ENCODE measurements at regions not wholly inside any gene's neighbourhood (a gene's known extent, or its start where the extent isn't known, plus 50 kb on each side); places are given as distances from the start of the nearest gene placed in this dataset.

DNA sequence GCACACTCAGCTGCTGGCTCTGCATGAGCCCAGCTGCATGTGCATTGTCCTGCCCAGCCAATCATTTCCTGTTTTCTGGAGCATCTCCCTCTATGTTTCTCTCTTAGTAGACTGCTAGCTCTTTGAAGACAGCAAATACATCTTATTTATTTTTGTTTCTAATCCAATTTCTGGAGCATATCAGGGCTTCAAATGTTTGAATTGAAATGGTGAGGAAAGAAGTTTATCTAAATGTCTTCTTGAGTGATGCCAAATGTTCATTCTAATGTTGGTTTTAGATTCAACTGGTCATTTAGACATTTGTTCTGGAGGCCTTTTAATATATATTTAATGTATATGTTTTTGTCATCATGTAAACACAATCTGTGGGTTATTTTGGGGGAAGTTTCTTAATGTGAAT lies 141.9 kb downstream of the DNAJB9 start:
- no peak for ATAC-seq

DNA sequence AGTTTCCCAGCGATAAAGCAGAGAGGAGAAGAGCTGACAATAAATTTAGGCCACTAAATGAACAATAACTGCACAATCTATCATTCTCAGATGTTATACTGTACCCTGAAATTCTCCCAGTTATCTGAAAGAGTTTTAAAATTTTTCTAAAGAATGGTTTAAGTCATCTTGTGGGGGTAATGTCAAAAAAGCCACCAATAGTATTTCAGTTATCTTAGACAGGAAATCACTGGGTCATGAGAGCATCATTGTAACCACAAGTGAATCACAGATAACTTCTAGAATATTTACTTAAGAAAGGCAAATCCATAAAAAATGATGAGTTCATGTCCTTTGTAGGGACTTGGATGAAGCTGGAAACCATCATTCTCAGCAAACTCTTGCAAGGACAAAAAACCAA lies 147.1 kb downstream of the DNAJB9 start:
- ATAC-seq: no peak

GRCh38 chr7:108717781-108718180 lies 148.1 kb downstream of the DNAJB9 start:
- no peak for ATAC-seq

DNA sequence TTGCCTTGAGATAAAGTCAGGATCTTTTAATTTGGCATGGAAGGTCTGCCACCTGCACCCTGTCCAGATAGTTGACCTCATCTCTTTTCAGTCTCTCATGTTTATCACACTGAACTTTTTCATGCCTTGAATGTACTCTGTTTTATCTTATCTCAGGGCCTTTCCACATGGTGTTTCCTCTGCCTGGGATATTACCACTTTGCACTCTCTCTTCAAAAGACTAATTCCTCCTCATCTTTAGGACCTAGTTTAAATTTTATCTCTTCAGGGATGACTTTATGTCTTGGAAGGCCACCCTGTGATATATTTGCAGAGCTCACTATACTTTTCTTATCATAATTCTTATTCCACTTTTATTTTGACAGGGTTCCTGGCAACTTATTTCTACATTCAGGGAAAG lies 150.0 kb downstream of the DNAJB9 start:
- ATAC-seq: no peak

DNA sequence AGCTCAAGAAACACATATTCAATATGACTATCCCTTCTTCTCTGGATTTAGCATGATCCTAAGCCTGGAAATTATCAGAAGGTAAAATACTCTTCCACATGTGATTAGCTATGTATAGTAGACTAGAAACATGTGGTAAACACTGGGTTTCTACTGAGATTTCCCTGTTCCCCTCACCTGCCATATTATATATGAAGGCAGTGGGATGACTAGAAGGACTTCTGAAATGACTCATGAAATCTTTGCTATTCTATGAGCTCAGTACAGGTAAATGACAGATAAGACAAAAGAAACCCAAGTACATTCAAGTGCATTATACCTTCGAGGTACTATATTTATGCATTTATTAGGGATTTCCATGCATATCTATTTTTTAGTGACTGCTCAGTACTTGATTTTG lies 152.9 kb downstream of the DNAJB9 start:
- no peak for ATAC-seq

DNA sequence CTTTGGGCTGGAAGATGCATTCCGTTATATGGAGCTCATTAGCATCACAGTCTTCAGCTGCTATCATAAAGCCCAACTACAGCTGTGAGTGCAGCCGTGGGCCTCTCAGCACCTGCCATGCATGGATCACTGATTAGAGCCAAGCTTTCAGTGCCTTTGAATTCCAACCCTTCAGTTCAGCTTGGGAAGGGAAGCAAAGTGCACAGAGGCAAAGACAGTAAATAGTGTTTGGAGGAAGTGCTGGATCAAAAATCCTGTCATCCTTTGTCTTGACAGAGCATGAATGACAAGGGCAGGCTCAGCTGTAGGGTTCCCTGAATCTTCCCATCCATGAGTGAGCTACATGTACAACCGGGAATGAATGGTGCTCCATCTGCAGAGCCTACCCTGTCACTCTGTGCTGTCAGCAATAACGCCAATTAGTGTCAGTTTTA lies 153.7 kb downstream of the DNAJB9 start:
- no peak for ATAC-seq

- no peak for ATAC-seq
Observed at GRCh38 chr7:108724251-108725100, 154.8 kb downstream of the DNAJB9 start.

GRCh38 chr7:108735814-108736213 lies 166.1 kb downstream of the DNAJB9 start:
- no peak for ATAC-seq

- ATAC-seq: no peak
Observed at GRCh38 chr7:108736221-108736891, 166.7 kb downstream of the DNAJB9 start.

- no peak for ATAC-seq
Observed at GRCh38 chr7:108770981-108771745, 201.5 kb downstream of the DNAJB9 start.

- no peak for ATAC-seq
Observed at GRCh38 chr7:108771853-108772252, 202.2 kb downstream of the DNAJB9 start.

GRCh38 chr7:108777966-108778365 lies 208.3 kb downstream of the DNAJB9 start:
- ATAC-seq: no peak

GRCh38 chr7:108789451-108789850 lies 219.8 kb downstream of the DNAJB9 start:
- ATAC-seq: no peak

- ATAC-seq: no peak
Observed at GRCh38 chr7:108794466-108794865, 224.8 kb downstream of the DNAJB9 start.

- no peak for ATAC-seq
Observed at GRCh38 chr7:108802650-108803049, 233.0 kb downstream of the DNAJB9 start.

DNA sequence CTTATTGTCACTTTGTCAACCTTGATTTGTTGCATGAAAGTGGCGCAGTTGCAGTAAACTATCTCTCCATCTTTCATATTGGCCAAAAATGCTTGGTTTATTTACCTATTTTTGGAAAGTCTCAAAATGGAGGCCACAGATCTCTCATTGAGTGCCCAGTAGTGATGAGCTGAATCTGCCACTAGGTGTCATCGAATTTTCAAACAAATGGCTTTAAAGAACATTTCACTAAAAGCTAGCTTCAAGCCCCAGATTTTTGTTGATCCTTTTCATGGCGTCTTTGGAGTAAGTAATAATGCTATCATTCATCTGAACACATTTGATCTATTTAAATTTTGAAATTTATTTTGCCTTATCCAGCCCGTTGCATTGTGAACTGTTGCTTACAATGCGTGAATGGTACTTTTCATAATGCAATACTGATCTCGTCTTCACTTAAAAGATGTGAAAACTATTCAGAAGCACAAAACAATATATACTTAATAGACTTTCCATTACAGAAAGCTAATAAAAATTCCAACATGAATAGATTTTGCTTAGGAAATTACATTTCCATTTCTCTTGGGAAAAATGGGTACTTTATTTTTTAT lies 236.2 kb downstream of the DNAJB9 start:
- no peak for ATAC-seq

DNA sequence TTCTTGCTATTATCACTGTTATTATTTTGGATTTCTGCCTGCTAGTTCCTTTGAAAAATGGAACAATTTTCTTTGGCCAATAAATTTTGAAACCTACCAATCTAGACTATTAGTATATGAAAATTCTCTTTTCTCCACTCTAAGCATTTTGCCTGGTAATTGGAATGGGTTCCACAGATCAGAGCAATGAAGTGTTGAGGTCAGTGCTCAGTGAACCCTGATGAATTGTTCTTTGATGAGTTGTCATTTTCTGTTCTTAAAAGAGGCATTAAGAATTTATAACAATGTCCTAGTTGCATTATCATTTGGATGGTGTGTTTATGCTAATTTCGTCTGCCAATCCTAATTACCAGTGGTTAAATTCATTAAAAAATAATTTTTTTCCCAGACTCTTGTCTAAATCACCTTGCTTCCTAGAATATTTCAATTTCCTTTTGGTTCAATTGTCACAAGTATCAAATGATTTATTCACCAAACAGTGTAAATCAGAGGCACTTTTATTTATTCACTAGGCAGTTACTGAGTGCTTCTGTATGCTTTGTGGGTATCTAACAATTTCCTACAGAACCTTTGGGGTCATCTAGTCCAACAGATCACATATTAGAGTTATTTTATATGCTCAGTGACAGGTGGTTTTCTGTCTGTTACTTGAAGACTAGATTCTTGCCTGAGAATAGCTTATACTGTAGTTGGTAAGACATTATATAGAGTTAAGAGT lies 239.0 kb downstream of the DNAJB9 start:
- ATAC-seq: no peak

- ATAC-seq: no peak
Observed at GRCh38 chr7:108809356-108809755, 239.7 kb downstream of the DNAJB9 start.

GRCh38 chr7:108810756-108811385 lies 241.2 kb downstream of the DNAJB9 start:
- no peak for ATAC-seq

DNA sequence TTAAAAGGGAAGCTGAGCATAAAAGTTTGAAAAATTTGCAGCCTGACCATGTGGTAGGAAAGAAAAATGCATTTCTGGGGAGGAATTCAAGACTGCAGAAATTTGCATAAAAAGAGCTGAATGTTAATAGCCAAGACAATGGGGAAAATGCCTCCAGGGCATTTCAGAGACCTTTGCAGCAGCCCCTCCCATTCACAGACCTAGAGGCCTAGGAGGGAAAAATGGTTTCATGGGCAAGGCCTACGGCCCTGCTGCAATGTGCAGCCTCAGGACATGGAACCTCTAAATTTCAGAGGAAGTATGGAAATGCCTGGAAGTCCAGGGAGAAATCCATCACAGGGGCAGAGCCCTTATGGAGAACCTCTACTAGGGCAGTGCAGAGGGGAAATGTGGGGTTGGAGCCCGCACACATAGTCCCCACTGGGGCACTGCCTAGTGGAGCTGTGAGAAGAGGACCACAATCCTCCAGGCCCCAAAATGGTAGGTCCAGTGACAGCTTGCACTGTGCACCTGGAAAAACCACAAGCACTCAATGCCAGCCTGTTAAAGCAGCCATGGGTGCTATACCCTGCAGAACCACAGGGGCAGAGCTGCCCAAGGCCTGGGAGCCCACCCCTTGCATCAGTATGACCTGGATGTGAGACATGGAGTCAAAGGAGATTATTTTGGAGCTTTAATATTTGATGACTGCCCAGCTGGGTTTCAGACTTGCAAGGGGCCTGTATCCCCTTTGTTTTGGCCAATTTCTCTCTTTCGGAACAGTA lies 243.8 kb downstream of the DNAJB9 start:
- no peak for ATAC-seq

DNA sequence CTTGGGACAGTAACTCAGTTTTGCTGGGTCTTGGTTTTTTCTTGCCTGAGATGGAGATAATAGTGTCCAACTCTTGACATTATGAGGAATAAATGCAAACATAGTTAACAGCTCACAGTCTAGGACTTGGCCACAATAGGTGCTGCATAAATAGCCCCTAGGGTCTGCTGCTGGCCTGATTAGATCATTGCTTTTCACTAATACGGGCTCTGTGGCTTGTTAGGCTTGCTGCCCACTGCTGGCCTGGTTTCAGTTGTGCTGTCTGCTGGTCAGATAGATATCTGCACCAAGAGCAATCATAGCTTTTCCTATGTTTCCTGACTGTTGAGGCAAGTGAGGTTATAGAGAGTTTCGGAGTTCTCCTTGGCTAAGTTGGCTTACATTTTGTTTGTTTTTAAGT lies 246.1 kb downstream of the DNAJB9 start:
- ATAC-seq: no peak
